ENCODE measurements at regions not wholly inside any gene's neighbourhood (a gene's known extent, or its start where the extent isn't known, plus 50 kb on each side); places are given as distances from the start of the nearest gene placed in this dataset.

DNA sequence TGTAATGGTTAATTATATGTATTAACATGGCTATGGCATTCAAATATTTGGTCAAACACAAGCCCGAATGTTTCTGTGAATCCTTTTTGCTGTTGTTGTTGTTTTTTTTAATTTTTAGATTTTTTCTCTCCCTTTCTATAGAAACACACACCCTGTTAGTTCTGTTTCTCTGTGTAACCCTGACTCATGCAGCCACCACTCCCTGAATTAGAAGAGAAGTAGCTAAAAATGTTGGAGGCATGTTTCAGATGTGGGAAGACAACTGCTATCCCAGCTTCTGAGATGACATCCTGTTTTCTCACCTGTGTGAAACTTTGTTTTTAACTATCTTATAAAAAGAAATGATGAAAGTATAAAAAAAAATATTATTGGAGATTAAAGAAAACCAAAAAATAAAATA is 219.6 kb upstream of the RGPD4 start:
- H3K79me2 ChIP-seq (ENCODE audit: insufficient read depth, low read length) = no peaks in the 10 kb centered on the region
- Mint-ChIP-seq H3K36me3 (no peaks in the 10 kb centered on the region), H3K27me3 (ENCODE audit: low read depth in 3 of 3) (peaks cover 0 to 1% (median 0%) of the 10 kb centered on the region in 3 donors), H3K4me3 (no peak overlapping the region), H3K9me3 (peaks cover 0 to 7% (median 3%) of the 10 kb centered on the region in 7 donors), H3K4me1 (no peaks in the 10 kb centered on the region), H3K27ac (no peak overlapping the region)
- intact Hi-C loops (cut with micrococcal nuclease) = no loop called here
- H3K9ac ChIP-seq (ENCODE audit: insufficient read depth, low read length, poor library complexity, severe bottlenecking) = no peak overlapping the region
- TF ChIP-seq, protein P1, sequence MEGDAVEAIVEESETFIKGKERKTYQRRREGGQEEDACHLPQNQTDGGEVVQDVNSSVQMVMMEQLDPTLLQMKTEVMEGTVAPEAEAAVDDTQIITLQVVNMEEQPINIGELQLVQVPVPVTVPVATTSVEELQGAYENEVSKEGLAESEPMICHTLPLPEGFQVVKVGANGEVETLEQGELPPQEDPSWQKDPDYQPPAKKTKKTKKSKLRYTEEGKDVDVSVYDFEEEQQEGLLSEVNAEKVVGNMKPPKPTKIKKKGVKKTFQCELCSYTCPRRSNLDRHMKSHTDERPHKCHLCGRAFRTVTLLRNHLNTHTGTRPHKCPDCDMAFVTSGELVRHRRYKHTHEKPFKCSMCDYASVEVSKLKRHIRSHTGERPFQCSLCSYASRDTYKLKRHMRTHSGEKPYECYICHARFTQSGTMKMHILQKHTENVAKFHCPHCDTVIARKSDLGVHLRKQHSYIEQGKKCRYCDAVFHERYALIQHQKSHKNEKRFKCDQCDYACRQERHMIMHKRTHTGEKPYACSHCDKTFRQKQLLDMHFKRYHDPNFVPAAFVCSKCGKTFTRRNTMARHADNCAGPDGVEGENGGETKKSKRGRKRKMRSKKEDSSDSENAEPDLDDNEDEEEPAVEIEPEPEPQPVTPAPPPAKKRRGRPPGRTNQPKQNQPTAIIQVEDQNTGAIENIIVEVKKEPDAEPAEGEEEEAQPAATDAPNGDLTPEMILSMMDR (IDR thresholded peaks at IDR 0.05) = no peak
- H4K20me1 ChIP-seq (ENCODE audit: insufficient read depth, low read length) = no peaks in the 10 kb centered on the region
- H3K36me3 ChIP-seq (replicated peaks in 1 of 2; ENCODE audit: control insufficient read depth in 1 of 2, insufficient read depth in 2 of 2, low read length in 2 of 2) = no peaks in the 10 kb centered on the region
- no peak overlapping the region for H2AFZ ChIP-seq (ENCODE audit: insufficient read depth, low read depth, low read length, poor library complexity, severe bottlenecking)
- no peaks in the 10 kb centered on the region for H3K4me1 ChIP-seq (ENCODE audit: control insufficient read depth in 1 of 2, insufficient read depth in 2 of 2, low read length in 2 of 2)
- no peak overlapping the region for H3K27ac ChIP-seq (ENCODE audit: low read depth in 1 of 2, low read length in 2 of 2)
- no CpG with 5 or more reads among the region's 1 CpG for WGBS (ENCODE audit: insufficient coverage)
- DNase-seq = no peak
- H3K4me3 ChIP-seq (replicated peaks in 1 of 3; ENCODE audit: low read depth in 2 of 3, low read length in 3 of 3) = no peak overlapping the region
- H3K9me3 ChIP-seq (replicated peaks in 1 of 2; ENCODE audit: control insufficient read depth in 1 of 2, insufficient read depth in 1 of 2, low read length in 2 of 2) = peaks cover 0 to 6% of the 10 kb centered on the region in 2 donors
- H3K4me2 ChIP-seq (replicated peaks; ENCODE audit: extremely low read depth, low read length, poor library complexity, severe bottlenecking) = no peak overlapping the region
- H3K27me3 ChIP-seq (ENCODE audit: control insufficient read depth in 2 of 2, insufficient read depth in 2 of 2, low read length in 2 of 2) = no peaks in the 10 kb centered on the region

DNA sequence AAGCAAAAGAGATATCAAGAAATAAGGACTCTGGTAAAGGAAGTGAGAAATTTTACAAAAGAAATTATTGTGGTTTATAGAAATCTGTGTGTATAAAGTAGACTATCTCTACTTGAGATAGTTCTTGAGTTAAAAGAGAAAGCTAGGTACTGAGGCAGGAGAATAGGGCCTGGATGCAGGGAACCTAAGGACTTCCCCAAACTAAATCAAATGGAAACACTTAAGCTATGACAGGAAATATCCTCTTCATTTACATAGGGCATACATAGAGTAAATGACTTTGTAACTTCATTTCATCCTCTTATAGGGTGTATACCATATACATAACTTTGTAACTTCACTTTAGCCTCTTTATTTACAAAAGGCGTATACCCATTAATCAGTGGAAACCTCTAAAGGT is 219.2 kb upstream of the RGPD4 start:
- TF ChIP-seq, protein P1 (IDR thresholded peaks at IDR 0.05) = no peak
- Mint-ChIP-seq H3K27me3 (ENCODE audit: low read depth in 3 of 3) (peaks cover 0 to 1% (median 0%) of the 10 kb centered on the region in 3 donors), H3K4me1 (no peaks in the 10 kb centered on the region), H3K4me3 (no peak overlapping the region), H3K9me3 (peaks cover 0 to 7% (median 2%) of the 10 kb centered on the region in 7 donors), H3K36me3 (no peaks in the 10 kb centered on the region), H3K27ac (no peak overlapping the region)
- H3K9ac ChIP-seq (ENCODE audit: insufficient read depth, low read length, poor library complexity, severe bottlenecking) = no peak overlapping the region
- no peak overlapping the region for H3K4me3 ChIP-seq (replicated peaks in 1 of 3; ENCODE audit: low read depth in 2 of 3, low read length in 3 of 3)
- H4K20me1 ChIP-seq (ENCODE audit: insufficient read depth, low read length) = no peaks in the 10 kb centered on the region
- no CpG with 5 or more reads among the region's 1 CpG for WGBS (ENCODE audit: insufficient coverage)
- no peak overlapping the region for H2AFZ ChIP-seq (ENCODE audit: insufficient read depth, low read depth, low read length, poor library complexity, severe bottlenecking)
- no peaks in the 10 kb centered on the region for H3K27me3 ChIP-seq (ENCODE audit: control insufficient read depth in 2 of 2, insufficient read depth in 2 of 2, low read length in 2 of 2)
- H3K4me1 ChIP-seq (ENCODE audit: control insufficient read depth in 1 of 2, insufficient read depth in 2 of 2, low read length in 2 of 2) = no peaks in the 10 kb centered on the region
- no peak overlapping the region for H3K27ac ChIP-seq (ENCODE audit: low read depth in 1 of 2, low read length in 2 of 2)
- no peak overlapping the region for H3K4me2 ChIP-seq (replicated peaks; ENCODE audit: extremely low read depth, low read length, poor library complexity, severe bottlenecking)
- H3K9me3 ChIP-seq (replicated peaks in 1 of 2; ENCODE audit: control insufficient read depth in 1 of 2, insufficient read depth in 1 of 2, low read length in 2 of 2) = peaks cover 0 to 5% of the 10 kb centered on the region in 2 donors
- H3K36me3 ChIP-seq (replicated peaks in 1 of 2; ENCODE audit: control insufficient read depth in 1 of 2, insufficient read depth in 2 of 2, low read length in 2 of 2) = no peaks in the 10 kb centered on the region
- DNase-seq = no peak
- no peaks in the 10 kb centered on the region for H3K79me2 ChIP-seq (ENCODE audit: insufficient read depth, low read length)
- intact Hi-C loops (cut with micrococcal nuclease) = no loop called here

Data from CD14-positive monocyte (primary cell).